Ishikawa (cell line): ENCODE measurements at regions not wholly inside any gene's neighbourhood (a gene's known extent, or its start where the extent isn't known, plus 50 kb on each side); places are given as distances from the start of the nearest gene placed in this dataset.

Experiments
- CEBPB ChIP-seq: IDR thresholded peaks from 2 replicates; pipeline ENCODE4 v1.6.1; 2012
- CREB1 ChIP-seq: IDR thresholded peaks from 2 replicates; pipeline ENCODE4 v1.6.1; 2012; ENCODE audit warnings: low read depth
- EGR1 ChIP-seq: IDR thresholded peaks from 2 replicates; pipeline ENCODE4 v1.6.1; 2012
- EP300 ChIP-seq: IDR thresholded peaks from 2 replicates; pipeline ENCODE4 v1.6.1; 2012; ENCODE audit warnings: borderline replicate concordance
- MAX ChIP-seq: IDR thresholded peaks from 2 replicates; pipeline ENCODE4 v1.6.1; 2012
- NFIC ChIP-seq: IDR thresholded peaks from 2 replicates; pipeline ENCODE4 v1.6.1; 2012
- RAD21 ChIP-seq: IDR thresholded peaks from 2 replicates; pipeline ENCODE4 v1.6.1; 2012; ENCODE audit warnings: low read depth
- REST ChIP-seq: IDR thresholded peaks from 2 replicates; pipeline ENCODE4 v1.6.1; 2012; ENCODE audit warnings: low read depth, mild to moderate bottlenecking
- TAF1 ChIP-seq: IDR thresholded peaks from 2 replicates; pipeline ENCODE4 v1.6.1; 2012; ENCODE audit warnings: low read depth, mild to moderate bottlenecking
- TCF12 ChIP-seq: IDR thresholded peaks from 2 replicates; pipeline ENCODE4 v1.6.1; 2012; ENCODE audit warnings: low read depth
- TEAD4 ChIP-seq: IDR thresholded peaks from 2 replicates; pipeline ENCODE4 v1.6.1; 2012
- YY1 ChIP-seq: IDR thresholded peaks from 2 replicates; pipeline ENCODE4 v1.6.1; 2012; ENCODE audit warnings: low read depth
- TF ChIP-seq, protein P1 (sequence below): IDR thresholded peaks from 2 replicates; pipeline ENCODE4 v1.6.1; 2012

DNA sequence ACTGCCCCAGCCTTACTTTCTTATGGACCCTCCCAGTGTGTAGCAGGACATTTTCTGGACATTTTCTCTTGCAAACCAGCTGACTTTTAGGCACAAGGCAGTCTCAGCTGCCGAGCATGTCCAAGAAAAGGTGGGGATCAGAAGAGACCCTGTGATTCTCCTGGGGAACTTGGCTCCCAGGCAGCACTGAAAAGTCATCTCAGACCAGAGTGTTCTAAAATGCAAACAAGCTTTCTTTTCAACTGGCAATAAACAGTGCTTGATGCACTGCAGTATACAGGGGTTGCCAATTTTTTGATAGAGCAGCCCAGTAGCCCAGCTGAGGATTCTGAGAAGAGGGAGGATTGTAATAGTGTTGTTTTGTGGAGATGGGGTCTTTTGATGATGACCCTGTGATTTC is 168.0 kb upstream of the PHYHIPL start:
- TF ChIP-seq CREB1 (no peak), NFIC (no peak), TAF1 (no peak), RAD21 (no peak), MAX (no peak), EP300 (no peak), REST (no peak), EGR1 (no peak), YY1 (no peak), TEAD4 (no peak), CEBPB (no peak), TCF12 (no peak)
- TF ChIP-seq, protein P1, sequence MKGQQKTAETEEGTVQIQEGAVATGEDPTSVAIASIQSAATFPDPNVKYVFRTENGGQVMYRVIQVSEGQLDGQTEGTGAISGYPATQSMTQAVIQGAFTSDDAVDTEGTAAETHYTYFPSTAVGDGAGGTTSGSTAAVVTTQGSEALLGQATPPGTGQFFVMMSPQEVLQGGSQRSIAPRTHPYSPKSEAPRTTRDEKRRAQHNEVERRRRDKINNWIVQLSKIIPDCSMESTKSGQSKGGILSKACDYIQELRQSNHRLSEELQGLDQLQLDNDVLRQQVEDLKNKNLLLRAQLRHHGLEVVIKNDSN: no peak
